Omental fat pad (tissue), 3 donors: ENCODE measurements at regions not wholly inside any gene's neighbourhood (a gene's known extent, or its start where the extent isn't known, plus 50 kb on each side); places are given as distances from the start of the nearest gene placed in this dataset.

ENCODE experiments used
- ATAC-seq: fragments of 150-250 bp; one replicate; pipeline ENCODE4 v1.9.1; 2016; ENCODE audit warnings: mild to moderate bottlenecking, moderate library complexity; ENCODE audit not compliant: low FRiP score
- DNase-seq: peaks from one replicate; pipeline ENCODE4 v3.0.0-alpha.2; 2019; ENCODE audit warnings: low spot score
- CTCF ChIP-seq, 3 donors: fragments of 450-650 bp; IDR thresholded peaks; one replicate each; pipeline ENCODE4 v1.5.1; 2016 to 2017; ENCODE audit warnings: antibody characterized with exemption in 3 of 3, mild to moderate bottlenecking in 3 of 3, moderate library complexity in 2 of 3

DNA sequence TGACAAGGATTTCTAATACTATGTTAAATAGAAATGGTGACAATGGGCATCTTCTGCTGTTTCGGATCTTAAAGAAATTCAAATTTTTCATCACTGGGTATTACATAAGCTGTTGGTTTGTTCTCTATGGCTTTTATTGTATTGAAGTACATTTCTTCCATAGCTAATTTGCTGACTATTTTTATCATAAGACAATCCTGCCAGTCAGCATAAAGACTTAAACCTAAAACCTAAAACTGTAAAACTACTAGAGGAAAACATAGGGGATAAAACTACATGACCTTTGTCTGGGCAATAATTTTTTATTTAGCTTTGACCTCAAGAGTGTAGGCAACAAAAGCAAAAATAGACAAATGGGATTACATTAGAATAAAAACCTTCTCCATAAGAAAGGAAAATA, 1017.4 kb downstream of the SI start:
- TF ChIP-seq CTCF (IDR thresholded peaks at IDR 0.05), result no peak
- DNase-seq (no peak), ATAC-seq (no peak)

DNA sequence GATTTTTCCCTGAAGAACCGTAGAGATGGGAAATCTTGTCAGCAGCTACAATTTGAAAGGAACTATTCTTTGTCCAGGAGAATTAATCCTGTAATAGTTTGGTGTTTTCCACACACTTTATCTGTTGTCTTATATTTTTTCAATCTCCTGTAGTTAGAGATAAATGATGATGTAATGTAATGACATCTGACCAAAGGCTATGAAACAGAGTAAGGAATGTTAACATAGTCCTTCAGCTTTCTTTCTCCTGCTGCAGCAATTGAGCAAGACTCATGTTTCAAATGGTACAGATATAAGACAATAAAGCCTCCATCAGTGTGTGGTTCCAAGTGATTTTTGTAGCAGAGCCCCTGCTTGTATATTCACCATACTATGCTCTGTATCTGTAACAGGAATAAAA, 1028.4 kb downstream of the SI start:
- no peak for TF ChIP-seq CTCF (IDR thresholded peaks at IDR 0.05)
- DNase-seq, result no peak
- no peak for ATAC-seq

- DNase-seq, result no peak
- TF ChIP-seq CTCF (IDR thresholded peaks at IDR 0.05), result no peak
- ATAC-seq, result no peak
Measured at GRCh38 chr3:164048451-164048850, 1029.8 kb downstream of the SI start.

GRCh38 chr3:164040991-164041390, 1037.3 kb downstream of the SI start:
- no peak for DNase-seq
- no peak for TF ChIP-seq CTCF (IDR thresholded peaks at IDR 0.05)
- no peak for ATAC-seq

- no peak for TF ChIP-seq CTCF (IDR thresholded peaks at IDR 0.05)
- ATAC-seq, result no peak
- no peak for DNase-seq
Measured at GRCh38 chr3:164030194-164030593, 1048.1 kb downstream of the SI start.

DNA sequence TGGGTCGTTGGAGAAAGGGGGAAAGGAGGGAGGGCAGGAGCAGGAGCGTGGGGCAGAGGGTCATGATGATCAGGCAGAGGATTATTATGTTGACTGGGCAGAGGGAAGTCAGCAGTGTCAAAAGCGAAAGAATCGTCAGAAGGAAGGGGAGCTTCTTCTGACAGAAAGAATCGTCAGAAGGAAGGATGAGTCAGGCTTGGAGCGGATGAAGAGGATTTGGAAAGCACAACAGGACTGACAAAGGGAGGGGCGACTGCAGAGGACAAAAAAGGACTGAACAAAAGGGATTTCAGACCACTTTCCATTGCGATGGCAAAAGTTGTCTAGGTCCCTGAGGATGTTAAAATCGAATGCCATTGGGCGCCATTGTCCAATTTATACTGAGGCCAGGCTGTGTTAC, 1053.5 kb downstream of the SI start:
- DNase-seq (no peak), ATAC-seq (no peak)
- TF ChIP-seq CTCF (IDR thresholded peaks at IDR 0.05), result no peak

GRCh38 chr3:164023480-164023879, 1054.8 kb downstream of the SI start:
- DNase-seq (no peak), ATAC-seq (no peak)
- TF ChIP-seq CTCF (IDR thresholded peaks at IDR 0.05), result no peak
